Left colon (tissue), 2 donors: ENCODE measurements at regions not wholly inside any gene's neighbourhood (a gene's known extent, or its start where the extent isn't known, plus 50 kb on each side); places are given as distances from the start of the nearest gene placed in this dataset.
A peak's percentile ranks its signal among the peaks of the same experiment; 100 is the strongest.
"Not testable (repeated sequence)": the region's sequence is repeated elsewhere in the genome, so short reads cannot be mapped to it uniquely, and the experiment has no call there.

Experiments used
- ATAC-seq: fragments of 200-7000 bp; cut with Tn5 transposase; one replicate; pipeline ENCODE4 v1.9.1; 2020; ENCODE audit warnings: mild to moderate bottlenecking, moderate library complexity
- DNase-seq, 2 donors: peaks; one replicate each; pipeline ENCODE4 v3.0.0-alpha.2; 2020
- intact Hi-C, 2 donors: fragments of 100-400 bp; cut with DNase I in 1 of 2; cut with micrococcal nuclease in 1 of 2; formaldehyde crosslinking; loops; one replicate each; pipeline versions ENCODE4 v1.11.2 to v1.14.0; 2022; cut with DNase I, micrococcal nuclease
- donor health status: DM: no; HTN: no; CAD: no.
- donor health status: DM: yes; HTN: yes; CAD: no.

GRCh38 chr4:154041640-154042039, 252.8 kb upstream of the SFRP2 start:
- intact Hi-C loops, result no loop called here
- ATAC-seq (no peak), DNase-seq (no peak)

- DNase-seq, result no peak
- intact Hi-C loops, result no loop called here
- ATAC-seq, result no peak
These were observed 250.8 kb upstream of the SFRP2 start for GRCh38 chr4:154039435-154040343.

- no peak for ATAC-seq
- intact Hi-C loops, result no loop called here
- DNase-seq, result no peak
These were observed 248.0 kb upstream of the SFRP2 start for GRCh38 chr4:154036856-154037255.

- intact Hi-C loops, result no loop called here
- DNase-seq (no peak), ATAC-seq (no peak)
These were observed 246.5 kb upstream of the SFRP2 start for GRCh38 chr4:154035341-154035740.

- intact Hi-C loops, result no loop called here
- ATAC-seq (no peak), DNase-seq (no peak)
These were observed 245.0 kb upstream of the SFRP2 start for GRCh38 chr4:154033921-154034320.

GRCh38 chr4:154032914-154033313, 244.0 kb upstream of the SFRP2 start:
- no peak for ATAC-seq
- intact Hi-C loops, result no loop called here
- no peak for DNase-seq

GRCh38 chr4:154030746-154031145, 241.9 kb upstream of the SFRP2 start:
- ATAC-seq (peak; percentile 97), DNase-seq (no peak)
- intact Hi-C loops, result no loop called here

GRCh38 chr4:154030152-154030551, 241.3 kb upstream of the SFRP2 start:
- intact Hi-C loops, result no loop called here
- no peak for ATAC-seq

GRCh38 chr4:154029171-154029570, 240.3 kb upstream of the SFRP2 start:
- intact Hi-C loops, result no loop called here

More at GRCh38 chr4:154030152-154030551, 241.3 kb upstream of the SFRP2 start:
- no peak for DNase-seq

GRCh38 chr4:154025110-154025509, 236.2 kb upstream of the SFRP2 start:
- ATAC-seq (no peak), DNase-seq (no peak)
- intact Hi-C loops, result no loop called here

More at GRCh38 chr4:154029171-154029570, 240.3 kb upstream of the SFRP2 start:
- DNase-seq, result no peak
- no peak for ATAC-seq

- intact Hi-C loops, result no loop called here
- DNase-seq, result no peak
- ATAC-seq, result no peak
These were observed 235.3 kb upstream of the SFRP2 start for GRCh38 chr4:154024097-154024694.

GRCh38 chr4:154023671-154024070, 234.8 kb upstream of the SFRP2 start:
- ATAC-seq, DNase-seq, intact Hi-C loops: not testable (repeated sequence)

- ATAC-seq (no peak), DNase-seq (no peak)
- intact Hi-C loops, result no loop called here
These were observed 230.9 kb upstream of the SFRP2 start for GRCh38 chr4:154019811-154020210.

- no peak for ATAC-seq
- DNase-seq, result no peak
- intact Hi-C loops, result no loop called here
These were observed 229.8 kb upstream of the SFRP2 start for GRCh38 chr4:154018659-154019058.

GRCh38 chr4:154015578-154015977, 226.7 kb upstream of the SFRP2 start:
- intact Hi-C loops, result no loop called here
- DNase-seq, result no peak
- ATAC-seq, result no peak

GRCh38 chr4:154014407-154015321, 225.8 kb upstream of the SFRP2 start:
- no peak for DNase-seq
- ATAC-seq, result no peak
- intact Hi-C loops, result no loop called here

- ATAC-seq (no peak), DNase-seq (no peak)
- intact Hi-C loops, result no loop called here
These were observed 224.7 kb upstream of the SFRP2 start for GRCh38 chr4:154013576-154013975.

- DNase-seq, result peak in 1 of 2 donors; percentile 39
- intact Hi-C loops, result no loop called here
- no peak for ATAC-seq
These were observed 221.5 kb upstream of the SFRP2 start for GRCh38 chr4:154010371-154010770.

- DNase-seq, result no peak
- no peak for ATAC-seq
- intact Hi-C loops, result no loop called here
These were observed 220.9 kb upstream of the SFRP2 start for GRCh38 chr4:154009788-154010187.
